ENCODE measurements at regions not wholly inside any gene's neighbourhood (a gene's known extent, or its start where the extent isn't known, plus 50 kb on each side); places are given as distances from the start of the nearest gene placed in this dataset.

DNA sequence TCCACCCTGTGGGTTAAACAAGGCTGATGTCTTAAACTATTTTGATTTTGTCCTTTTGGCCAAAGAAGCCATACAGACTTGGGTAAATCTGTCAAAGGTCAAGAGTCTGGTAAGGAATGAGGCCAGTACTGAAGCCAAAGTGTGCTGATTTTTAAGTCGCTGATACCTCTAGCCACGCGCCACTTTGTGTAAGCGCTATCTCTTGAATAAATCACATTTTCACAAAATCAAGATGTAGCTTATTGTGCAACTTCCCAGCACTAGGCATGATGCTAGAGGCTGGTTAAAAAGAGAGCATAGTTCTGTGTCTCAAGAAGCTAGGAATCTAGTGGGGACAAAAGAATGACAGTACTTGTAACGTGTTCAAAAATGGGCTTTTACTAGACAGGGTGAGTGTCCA is 510.6 kb upstream of the RAB6C start:
- no peak for DNase-seq
- CTCF ChIA-PET: no interaction called here
- Mint-ChIP-seq H3K27me3 (no peaks in the 10 kb centered on the region), H3K9me3 (peaks cover 6% of the 10 kb centered on the region), H3K4me3 (no peak overlapping the region), H3K36me3 (ENCODE audit: low read depth) (no peaks in the 10 kb centered on the region), H3K4me1 (no peaks in the 10 kb centered on the region), H3K27ac (no peak overlapping the region)
- POLR2A ChIA-PET: no interaction called here

DNA sequence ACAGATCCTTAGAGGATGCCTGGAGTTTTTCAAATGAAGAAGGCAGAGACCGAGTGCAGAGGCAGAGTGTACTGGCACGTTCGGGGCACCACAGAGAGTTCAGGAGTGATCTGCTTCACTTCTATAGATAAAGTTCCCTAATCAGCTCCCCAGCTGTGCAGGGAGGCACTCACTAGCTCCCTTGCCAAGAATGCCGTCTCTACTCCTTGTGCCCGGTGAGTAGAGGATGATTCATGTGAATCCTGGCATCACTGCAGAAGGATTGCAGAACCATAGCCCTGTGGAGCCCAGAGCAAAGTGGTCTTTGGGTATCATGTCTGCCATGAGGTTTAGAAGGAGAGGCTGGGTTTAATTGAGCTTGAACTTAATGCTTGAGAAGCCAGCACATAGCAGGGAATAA is 510.1 kb upstream of the RAB6C start:
- no peak overlapping the region for H3K4me3 Mint-ChIP-seq
- CTCF ChIA-PET: no interaction called here
- H3K4me1 Mint-ChIP-seq: no peaks in the 10 kb centered on the region
- peaks cover 6% of the 10 kb centered on the region for H3K9me3 Mint-ChIP-seq
- no peak overlapping the region for H3K27ac Mint-ChIP-seq
- POLR2A ChIA-PET: no interaction called here
- no peak for DNase-seq
- H3K27me3 Mint-ChIP-seq: no peaks in the 10 kb centered on the region
- H3K36me3 Mint-ChIP-seq (ENCODE audit: low read depth): no peaks in the 10 kb centered on the region

DNA sequence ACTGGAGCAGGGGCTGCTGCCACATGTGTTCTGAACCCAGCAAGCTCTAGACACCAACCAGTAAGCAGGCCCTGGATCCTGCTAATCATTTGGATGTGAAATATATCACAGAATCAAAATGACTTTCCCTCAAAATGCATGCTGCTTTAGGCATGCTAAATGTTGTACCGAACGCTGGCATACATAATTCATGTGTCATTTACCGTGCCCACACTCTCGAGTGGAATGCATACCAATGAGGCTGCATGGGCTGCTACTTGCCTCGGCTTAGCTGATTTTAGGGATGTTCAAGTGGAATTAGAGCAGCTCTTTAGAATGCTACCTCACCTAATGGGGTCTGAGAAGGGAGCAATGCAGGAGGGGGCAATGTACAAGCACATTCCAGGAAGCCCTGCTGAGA is 509.6 kb upstream of the RAB6C start:
- no peak overlapping the region for H3K27ac Mint-ChIP-seq
- H3K27me3 Mint-ChIP-seq: no peaks in the 10 kb centered on the region
- no peaks in the 10 kb centered on the region for H3K4me1 Mint-ChIP-seq
- H3K36me3 Mint-ChIP-seq (ENCODE audit: low read depth): no peaks in the 10 kb centered on the region
- ChIA-PET CTCF (no interaction called here), POLR2A (no interaction called here)
- no peak overlapping the region for H3K4me3 Mint-ChIP-seq
- peaks cover 6% of the 10 kb centered on the region for H3K9me3 Mint-ChIP-seq
- DNase-seq: no peak

DNA sequence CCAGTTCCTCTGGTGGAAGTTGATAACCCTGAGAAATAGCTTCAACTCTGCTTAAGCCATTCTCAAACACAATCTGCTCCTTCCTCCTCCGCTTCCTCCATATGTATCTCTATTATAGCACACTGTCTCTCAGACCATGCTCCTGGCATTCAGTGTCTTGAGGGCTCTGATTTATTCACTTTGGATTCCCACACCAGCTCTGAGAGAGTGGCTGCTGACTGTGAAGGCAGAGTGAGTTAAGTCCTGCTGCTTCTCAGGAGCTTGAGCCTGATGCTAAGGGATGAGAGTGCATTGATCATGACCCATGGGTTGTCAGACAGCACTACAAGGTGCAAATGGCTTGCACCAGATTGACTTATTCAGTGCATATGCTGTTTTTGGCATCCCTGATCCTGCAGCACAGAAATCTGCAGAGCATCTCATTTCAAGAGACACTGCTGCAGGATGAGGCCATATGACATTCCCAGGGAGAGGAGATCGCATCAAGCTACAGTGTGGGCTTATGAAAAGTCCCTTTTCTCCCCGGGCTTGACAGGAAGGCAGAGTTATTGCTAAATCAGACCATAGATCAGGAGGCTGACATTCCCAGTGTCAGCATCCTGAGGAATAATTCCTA is 500.5 kb upstream of the RAB6C start:
- Mint-ChIP-seq H3K4me1 (no peaks in the 10 kb centered on the region), H3K9me3 (no peaks in the 10 kb centered on the region), H3K27me3 (no peaks in the 10 kb centered on the region), H3K4me3 (no peak overlapping the region), H3K27ac (no peak overlapping the region), H3K36me3 (ENCODE audit: low read depth) (no peaks in the 10 kb centered on the region)
- ChIA-PET CTCF (no interaction called here), POLR2A (no interaction called here)
- no peak for DNase-seq

DNA sequence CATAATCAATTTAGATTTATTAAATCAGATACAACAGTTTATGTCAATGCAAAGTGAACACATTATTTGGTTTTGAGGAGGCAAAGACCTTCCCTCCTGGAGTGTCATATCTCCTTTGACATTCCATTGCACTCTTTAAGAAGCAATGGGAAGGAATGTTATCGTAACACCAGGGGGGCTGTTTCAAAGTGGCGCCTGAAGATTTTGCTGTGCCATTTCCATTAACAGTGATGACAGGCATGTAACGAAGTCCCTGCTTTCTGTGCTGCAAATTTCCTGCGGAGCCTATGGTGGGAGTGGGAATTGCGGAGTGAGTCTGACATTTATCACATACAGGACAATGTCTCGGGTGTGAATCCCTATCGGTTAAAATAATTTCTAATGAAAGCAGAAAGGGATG is 499.6 kb upstream of the RAB6C start:
- no peaks in the 10 kb centered on the region for H3K36me3 Mint-ChIP-seq (ENCODE audit: low read depth)
- ChIA-PET POLR2A (no interaction called here), CTCF (no interaction called here)
- no peak overlapping the region for H3K4me3 Mint-ChIP-seq
- H3K27ac Mint-ChIP-seq: no peak overlapping the region
- no peaks in the 10 kb centered on the region for H3K4me1 Mint-ChIP-seq
- no peak for DNase-seq
- H3K9me3 Mint-ChIP-seq: no peaks in the 10 kb centered on the region
- H3K27me3 Mint-ChIP-seq: no peaks in the 10 kb centered on the region

DNA sequence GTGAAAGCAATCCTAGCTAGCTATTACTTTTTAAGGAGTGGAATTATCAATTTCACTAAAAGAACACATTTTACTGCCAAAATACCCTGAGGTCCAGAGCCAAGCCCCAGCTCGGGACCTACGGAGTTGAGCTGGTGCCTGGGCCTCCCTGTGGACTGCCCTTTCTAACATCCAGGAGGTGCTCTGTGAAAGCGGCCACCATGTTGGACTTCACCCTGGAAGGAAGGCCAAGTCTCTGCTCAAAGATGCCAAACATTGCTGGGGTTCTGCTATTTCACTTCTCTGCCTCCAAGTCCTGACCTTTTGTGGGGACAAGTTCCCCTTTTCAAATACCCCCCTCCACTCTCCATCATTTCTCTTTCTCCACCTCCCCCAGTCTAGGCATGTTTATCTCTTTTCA is 498.7 kb upstream of the RAB6C start:
- POLR2A ChIA-PET: no interaction called here
- no peak overlapping the region for H3K4me3 Mint-ChIP-seq
- H3K36me3 Mint-ChIP-seq (ENCODE audit: low read depth): no peaks in the 10 kb centered on the region
- CTCF ChIA-PET: no interaction called here
- no peaks in the 10 kb centered on the region for H3K9me3 Mint-ChIP-seq
- H3K27me3 Mint-ChIP-seq: no peaks in the 10 kb centered on the region
- no peak overlapping the region for H3K27ac Mint-ChIP-seq
- no peaks in the 10 kb centered on the region for H3K4me1 Mint-ChIP-seq
- DNase-seq: no peak

DNA sequence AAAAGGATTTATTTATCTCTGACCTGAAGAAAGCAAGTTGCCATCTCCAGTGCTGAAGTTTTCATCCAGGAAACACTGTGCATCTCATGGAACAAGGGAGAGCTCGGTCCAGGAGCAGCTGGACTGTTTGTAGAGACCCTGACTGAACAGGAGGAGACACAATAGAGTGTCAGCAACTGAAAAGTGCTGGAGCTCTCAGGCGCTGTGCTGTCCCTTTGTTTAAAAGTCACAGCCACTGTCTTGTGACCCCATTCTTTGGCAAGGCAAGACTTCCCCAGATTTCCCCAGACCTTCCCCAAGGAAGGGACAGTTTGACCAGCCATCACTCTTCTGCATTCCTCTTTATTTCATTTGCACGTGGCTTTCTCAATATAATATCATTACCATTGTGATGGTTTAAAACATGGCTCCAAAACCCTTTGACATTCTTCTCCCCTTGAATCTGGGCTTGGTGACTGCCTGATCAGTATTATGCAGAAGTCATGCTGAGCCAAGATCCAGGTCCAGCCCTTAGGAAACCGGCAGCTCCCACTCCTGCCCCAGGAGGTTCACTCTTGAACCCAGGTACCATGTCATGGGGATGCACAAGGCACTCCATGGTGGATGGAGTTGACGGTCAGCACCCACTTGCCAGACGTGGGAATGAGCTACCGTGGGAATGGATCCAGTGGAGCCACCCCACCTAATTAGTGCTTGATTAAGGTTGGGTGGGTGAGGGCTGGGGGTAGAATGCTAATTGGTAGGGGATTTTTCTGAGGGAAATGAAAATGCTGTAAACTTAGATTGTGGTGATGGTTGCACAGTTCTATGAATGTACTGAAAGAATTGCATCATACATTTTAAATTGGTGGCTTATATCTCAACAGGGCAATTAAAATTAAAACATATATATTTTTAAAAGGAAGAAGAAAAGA is 497.9 kb upstream of the RAB6C start:
- Mint-ChIP-seq H3K36me3 (ENCODE audit: low read depth) (no peaks in the 10 kb centered on the region), H3K9me3 (no peaks in the 10 kb centered on the region), H3K27me3 (no peaks in the 10 kb centered on the region), H3K4me1 (no peaks in the 10 kb centered on the region), H3K27ac (no peak overlapping the region), H3K4me3 (no peak overlapping the region)
- no peak for DNase-seq
- ChIA-PET POLR2A (no interaction called here), CTCF (no interaction called here)

DNA sequence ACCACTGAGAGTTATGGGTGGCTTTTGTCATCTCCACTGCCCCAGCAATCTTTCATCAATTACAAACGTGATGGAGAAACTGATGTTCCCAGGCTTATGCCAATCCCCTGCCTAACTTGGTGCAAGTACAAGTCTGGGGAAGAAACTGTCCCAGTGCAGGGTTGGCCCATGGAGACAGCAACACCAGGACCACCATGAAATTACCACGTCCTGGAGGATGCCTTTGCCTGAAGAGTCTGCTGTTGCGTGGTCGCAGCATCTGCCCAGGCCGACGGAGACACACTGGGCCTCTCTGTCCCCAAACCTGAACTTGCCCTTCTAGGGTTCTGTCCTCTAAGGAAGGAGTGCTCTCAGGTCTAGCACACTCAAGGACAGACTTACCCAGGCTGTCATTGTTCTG is 496.8 kb upstream of the RAB6C start:
- no peaks in the 10 kb centered on the region for H3K36me3 Mint-ChIP-seq (ENCODE audit: low read depth)
- H3K27me3 Mint-ChIP-seq: no peaks in the 10 kb centered on the region
- ChIA-PET POLR2A (no interaction called here), CTCF (no interaction called here)
- H3K27ac Mint-ChIP-seq: no peak overlapping the region
- no peaks in the 10 kb centered on the region for H3K4me1 Mint-ChIP-seq
- no peak overlapping the region for H3K4me3 Mint-ChIP-seq
- DNase-seq: no peak
- H3K9me3 Mint-ChIP-seq: no peaks in the 10 kb centered on the region

DNA sequence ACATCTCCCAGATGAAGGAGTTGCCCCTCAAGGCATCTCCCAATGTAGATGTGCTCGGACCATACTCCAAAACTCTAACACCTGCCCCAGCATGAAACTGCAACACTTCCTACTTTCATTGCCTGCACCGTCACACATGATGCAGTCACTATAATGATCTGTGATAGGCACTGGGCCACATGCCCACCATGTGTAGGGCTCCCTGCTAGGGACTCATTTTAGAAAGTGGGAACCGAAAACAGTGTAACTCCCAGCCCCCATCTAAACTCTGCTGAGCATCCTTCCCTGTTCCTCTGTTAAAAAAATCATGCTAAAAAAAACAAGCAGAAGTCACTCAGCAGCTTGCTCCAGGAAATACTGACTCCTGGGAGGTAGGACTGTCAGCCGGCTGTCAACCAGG is 496.1 kb upstream of the RAB6C start:
- ChIA-PET CTCF (no interaction called here), POLR2A (no interaction called here)
- Mint-ChIP-seq H3K27me3 (no peaks in the 10 kb centered on the region), H3K4me3 (no peak overlapping the region), H3K9me3 (no peaks in the 10 kb centered on the region), H3K27ac (no peak overlapping the region), H3K36me3 (ENCODE audit: low read depth) (no peaks in the 10 kb centered on the region), H3K4me1 (no peaks in the 10 kb centered on the region)
- no peak for DNase-seq

DNA sequence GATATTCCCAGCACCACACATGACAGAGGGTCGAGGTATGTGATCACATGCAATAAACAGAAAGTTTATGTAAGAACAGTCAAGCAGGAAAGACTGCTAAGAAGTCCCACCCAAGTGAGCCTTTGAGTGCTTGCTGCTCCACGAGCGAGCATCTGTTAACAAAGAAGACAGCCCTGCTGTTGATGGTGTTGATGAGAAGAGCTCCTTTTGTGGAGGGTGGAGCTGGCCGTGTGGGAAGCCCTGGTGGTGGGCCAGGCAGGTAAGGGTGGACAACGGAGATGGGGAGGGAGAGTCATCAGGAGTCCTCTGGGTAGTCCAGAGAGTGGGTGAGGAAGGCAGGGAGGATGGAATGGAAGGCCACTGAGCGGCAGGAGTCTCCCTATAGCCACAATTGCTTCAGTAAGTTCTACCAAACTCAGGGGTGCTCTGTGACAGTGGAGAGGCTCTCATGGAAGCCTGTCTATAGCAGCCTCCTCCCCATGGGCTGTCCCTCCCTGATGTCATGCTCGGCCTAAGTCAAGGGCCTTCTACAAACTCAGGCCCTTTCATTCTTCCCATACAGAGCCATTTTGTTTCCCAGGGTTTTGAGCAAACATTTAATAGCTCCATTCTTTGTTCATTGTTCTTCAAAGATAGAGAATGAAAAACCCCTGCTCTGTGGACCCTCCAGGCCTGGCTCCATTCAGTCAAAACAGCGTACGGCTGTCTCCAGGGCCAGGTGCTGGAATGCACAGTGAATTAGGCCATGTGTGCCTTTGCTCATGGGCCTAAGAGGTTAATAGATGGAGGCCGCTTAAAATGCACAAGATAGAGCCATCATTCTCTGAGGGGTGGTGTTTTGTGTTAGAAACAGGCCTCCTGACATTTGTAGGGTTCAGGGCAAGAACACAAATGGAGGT is 494.2 kb upstream of the RAB6C start:
- Mint-ChIP-seq H3K36me3 (ENCODE audit: low read depth) (no peaks in the 10 kb centered on the region), H3K9me3 (no peaks in the 10 kb centered on the region), H3K4me1 (no peaks in the 10 kb centered on the region), H3K4me3 (no peak overlapping the region), H3K27ac (no peak overlapping the region), H3K27me3 (no peaks in the 10 kb centered on the region)
- no peak for DNase-seq
- CTCF ChIA-PET: no interaction called here
- POLR2A ChIA-PET: no interaction called here

DNA sequence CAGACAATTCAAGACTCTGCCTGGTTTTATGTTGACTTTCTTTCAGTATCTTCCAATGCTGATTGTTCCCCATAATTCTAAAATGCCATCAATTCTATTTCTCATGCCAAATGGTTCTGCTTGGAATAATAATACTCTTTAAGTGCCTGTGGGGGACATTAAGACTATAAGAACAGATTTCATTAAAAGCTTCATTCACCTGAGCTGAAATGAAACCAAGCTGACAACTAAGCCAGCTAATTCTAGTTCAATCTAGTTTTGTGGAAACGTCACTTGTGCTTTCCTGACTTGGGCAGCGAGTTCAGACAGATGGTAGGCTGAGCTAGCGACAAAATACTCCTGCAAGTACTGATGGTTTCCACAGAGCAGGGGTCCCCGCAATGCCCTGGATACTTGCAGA is 491.1 kb upstream of the RAB6C start:
- H3K36me3 Mint-ChIP-seq (ENCODE audit: low read depth): no peaks in the 10 kb centered on the region
- POLR2A ChIA-PET: no interaction called here
- no peak overlapping the region for H3K27ac Mint-ChIP-seq
- no peaks in the 10 kb centered on the region for H3K27me3 Mint-ChIP-seq
- no peaks in the 10 kb centered on the region for H3K4me1 Mint-ChIP-seq
- no peak for DNase-seq
- no peak overlapping the region for H3K4me3 Mint-ChIP-seq
- CTCF ChIA-PET: no interaction called here
- H3K9me3 Mint-ChIP-seq: no peaks in the 10 kb centered on the region

DNA sequence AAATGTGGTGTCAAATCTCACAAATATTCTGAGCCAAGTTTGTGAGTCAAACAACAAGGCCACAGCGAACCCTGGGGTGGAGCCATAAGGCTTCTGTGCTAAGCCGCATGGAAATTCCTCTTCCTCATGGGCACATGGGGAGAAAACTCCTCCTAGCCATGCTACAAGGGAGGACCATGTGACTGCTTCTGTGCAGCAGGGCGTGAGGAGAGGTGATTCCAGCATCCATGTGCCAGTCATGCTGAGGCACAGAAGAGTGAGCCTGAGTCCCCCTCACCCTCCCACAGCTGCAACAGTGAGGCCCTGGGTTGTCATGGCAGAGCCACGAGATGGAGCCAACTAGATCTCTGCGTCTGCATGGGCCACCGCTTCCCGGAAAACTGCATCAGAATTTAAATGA is 488.8 kb upstream of the RAB6C start:
- CTCF ChIA-PET: no interaction called here
- DNase-seq: no peak
- Mint-ChIP-seq H3K4me3 (no peak overlapping the region), H3K4me1 (no peaks in the 10 kb centered on the region), H3K27ac (no peak overlapping the region), H3K9me3 (no peaks in the 10 kb centered on the region), H3K36me3 (ENCODE audit: low read depth) (no peaks in the 10 kb centered on the region), H3K27me3 (no peaks in the 10 kb centered on the region)
- POLR2A ChIA-PET: no interaction called here

DNA sequence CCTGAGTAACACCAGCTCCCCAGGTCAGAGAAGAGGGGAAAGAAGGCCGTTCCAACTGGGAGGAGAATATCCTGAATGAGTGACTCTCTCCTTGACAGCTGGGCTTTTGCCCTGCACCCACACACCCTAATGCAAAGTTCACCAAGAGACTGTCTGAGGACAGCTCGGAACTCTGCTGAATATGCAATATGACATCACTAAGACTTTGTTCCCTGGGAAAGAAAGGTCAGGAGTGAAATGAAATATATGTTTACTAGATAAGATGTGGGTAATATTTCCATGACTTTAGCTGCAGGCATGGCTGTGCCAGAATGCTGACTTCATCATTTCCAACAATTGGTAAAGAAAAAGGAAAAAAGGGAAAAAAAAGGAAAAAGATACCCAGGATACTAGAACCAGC is 488.2 kb upstream of the RAB6C start:
- DNase-seq: no peak
- H3K4me3 Mint-ChIP-seq: no peak overlapping the region
- no peaks in the 10 kb centered on the region for H3K27me3 Mint-ChIP-seq
- H3K36me3 Mint-ChIP-seq (ENCODE audit: low read depth): no peaks in the 10 kb centered on the region
- POLR2A ChIA-PET: no interaction called here
- no peak overlapping the region for H3K27ac Mint-ChIP-seq
- no peaks in the 10 kb centered on the region for H3K9me3 Mint-ChIP-seq
- CTCF ChIA-PET: no interaction called here
- no peaks in the 10 kb centered on the region for H3K4me1 Mint-ChIP-seq

DNA sequence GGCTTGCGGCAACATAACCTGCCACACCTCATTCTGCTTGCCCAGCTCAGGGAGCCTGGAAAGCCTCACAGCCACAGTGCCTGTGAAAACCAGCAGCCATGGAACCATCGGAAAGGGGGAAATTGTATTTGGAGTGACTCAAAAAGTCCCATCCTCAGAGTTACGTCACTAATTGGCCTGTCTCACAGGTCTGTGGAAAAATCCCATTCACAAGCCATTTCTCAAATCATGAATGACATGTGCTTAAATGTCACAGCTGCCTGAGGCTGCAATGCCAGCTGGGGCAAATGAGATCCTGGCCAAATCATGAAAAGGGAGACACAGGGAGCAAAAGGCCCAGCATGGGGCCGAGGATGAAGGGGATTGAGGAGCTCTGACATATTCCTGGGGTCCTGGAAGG is 486.9 kb upstream of the RAB6C start:
- no peak for DNase-seq
- POLR2A ChIA-PET: no interaction called here
- H3K27me3 Mint-ChIP-seq: no peaks in the 10 kb centered on the region
- H3K4me3 Mint-ChIP-seq: no peak overlapping the region
- no peaks in the 10 kb centered on the region for H3K9me3 Mint-ChIP-seq
- CTCF ChIA-PET: no interaction called here
- H3K27ac Mint-ChIP-seq: no peak overlapping the region
- H3K36me3 Mint-ChIP-seq (ENCODE audit: low read depth): no peaks in the 10 kb centered on the region
- H3K4me1 Mint-ChIP-seq: no peaks in the 10 kb centered on the region

All from activated CD4-positive, alpha-beta memory T cell treated with anti-CD3 and anti-CD28 coated beads, Interleukin-2, amount 10 ng/mL, durations not matched to agents 7 days and 5 days (primary cell).